DND-41 (cell line): ENCODE measurements at regions not wholly inside any gene's neighbourhood (a gene's known extent, or its start where the extent isn't known, plus 50 kb on each side); places are given as distances from the start of the nearest gene placed in this dataset.

Source experiments
- ATAC-seq: fragments of 200-7000 bp; cut with Tn5 transposase; 3 replicates; pipeline ENCODE4 v1.9.1; 2021; ENCODE audit warnings: low read depth; ENCODE audit not compliant: insufficient read depth
- DNase-seq: peaks from one replicate; pipeline ENCODE4 v3.0.0-alpha.2; 2020
- H2AFZ ChIP-seq: 2 replicates; pipeline ENCODE4 v1.6.0; 2012; ENCODE audit warnings: low read depth, low read length
- H3K27ac ChIP-seq: 2 replicates; pipeline ENCODE4 v1.5.1; 2012; ENCODE audit warnings: low read length, inconsistent platforms
- H3K27me3 ChIP-seq: fragments of 200-600 bp; sonication (generic); 2 replicates; pipeline ENCODE4 v1.6.0; 2012; ENCODE audit warnings: low read length, mild to moderate bottlenecking, inconsistent platforms; ENCODE audit not compliant: insufficient read depth, poor library complexity
- H3K36me3 ChIP-seq: 2 replicates; pipeline ENCODE4 v1.5.1; 2012; ENCODE audit warnings: low read length, inconsistent platforms; ENCODE audit not compliant: insufficient read depth
- H3K4me1 ChIP-seq: 2 replicates; pipeline ENCODE4 v1.5.1; 2012; ENCODE audit warnings: mild to moderate bottlenecking, low read length; ENCODE audit not compliant: insufficient read depth
- H3K4me2 ChIP-seq: 2 replicates; pipeline ENCODE4 v1.6.0; 2012; ENCODE audit warnings: mild to moderate bottlenecking, moderate library complexity, low read length, inconsistent platforms; ENCODE audit not compliant: insufficient read depth
- H3K4me3 ChIP-seq, 2 experiments: fragments of 200-600 bp in 1 of 2; shearing (Covaris generic) in 1 of 2; 2 replicates each; pipeline ENCODE4 v1.5.1; 2012 to 2016; ENCODE audit warnings: inconsistent platforms in 2 of 2, low read length in 2 of 2, mild to moderate bottlenecking in 2 of 2, low read depth in 1 of 2, moderate library complexity in 1 of 2
- H3K79me2 ChIP-seq: 2 replicates; pipeline ENCODE4 v1.6.0; 2012; ENCODE audit warnings: low read length, inconsistent platforms; ENCODE audit not compliant: insufficient read depth
- H3K9ac ChIP-seq: 2 replicates; pipeline ENCODE4 v1.6.0; 2012; ENCODE audit warnings: low read depth, mild to moderate bottlenecking, inconsistent platforms, low read length, moderate library complexity
- H3K9me3 ChIP-seq: 2 replicates; pipeline ENCODE4 v1.5.1; 2012; ENCODE audit warnings: low read length, moderate library complexity, mild to moderate bottlenecking, inconsistent platforms; ENCODE audit not compliant: insufficient read depth, severe bottlenecking
- H4K20me1 ChIP-seq: 2 replicates; pipeline ENCODE4 v1.6.0; 2012; ENCODE audit warnings: low read length; ENCODE audit not compliant: insufficient read depth
- CTCF ChIP-seq: IDR thresholded peaks from 2 replicates; pipeline ENCODE4 v1.5.1; 2012; ENCODE audit warnings: borderline replicate concordance, low read length, moderate library complexity, mild to moderate bottlenecking; ENCODE audit not compliant: poor library complexity, severe bottlenecking; ENCODE audit errors: extremely low read depth
- EZH2 ChIP-seq: IDR thresholded peaks from 3 replicates; pipeline ENCODE4 v1.6.1; 2012; ENCODE audit warnings: borderline replicate concordance, low read depth, mild to moderate bottlenecking, moderate library complexity, low read length, inconsistent platforms; ENCODE audit not compliant: severe bottlenecking

- Histone ChIP-seq H3K27ac (no peak overlapping the region), H3K9ac (no peak overlapping the region), H3K4me3 (no peak overlapping the region), H3K79me2 (no peaks in the 10 kb centered on the region), H3K4me1 (no peaks in the 10 kb centered on the region), H3K27me3 (no peaks in the 10 kb centered on the region), H3K4me2 (no peak overlapping the region), H3K9me3 (no peaks in the 10 kb centered on the region), H3K36me3 (no peaks in the 10 kb centered on the region), H4K20me1 (no peaks in the 10 kb centered on the region), H2AFZ (no peak overlapping the region)
- ATAC-seq (no peak), DNase-seq (no peak)
- TF ChIP-seq EZH2 (no peak), CTCF (no peak)
Observed at GRCh38 chr10:126770809-126771208, 100.3 kb upstream of the C10orf90 start.

- no peaks in the 10 kb centered on the region for H3K4me1 ChIP-seq
- DNase-seq: no peak
- H4K20me1 ChIP-seq: no peaks in the 10 kb centered on the region
- H3K36me3 ChIP-seq: no peaks in the 10 kb centered on the region
- no peak overlapping the region for H3K4me2 ChIP-seq
- no peak overlapping the region for H2AFZ ChIP-seq
- H3K79me2 ChIP-seq: no peaks in the 10 kb centered on the region
- no peaks in the 10 kb centered on the region for H3K27me3 ChIP-seq
- no peak overlapping the region for H3K27ac ChIP-seq
- ATAC-seq: no peak
- no peak overlapping the region for H3K4me3 ChIP-seq
- no peak overlapping the region for H3K9ac ChIP-seq
- TF ChIP-seq CTCF: no peak
- TF ChIP-seq EZH2: no peak
- H3K9me3 ChIP-seq: no peaks in the 10 kb centered on the region
Observed at GRCh38 chr10:126776168-126776567, 105.7 kb upstream of the C10orf90 start.

- ATAC-seq (no peak), DNase-seq (no peak)
- TF ChIP-seq CTCF (no peak), EZH2 (no peak)
- Histone ChIP-seq H4K20me1 (no peaks in the 10 kb centered on the region), H3K4me2 (no peak overlapping the region), H3K27ac (no peak overlapping the region), H3K36me3 (no peaks in the 10 kb centered on the region), H3K9me3 (no peaks in the 10 kb centered on the region), H3K27me3 (no peaks in the 10 kb centered on the region), H3K79me2 (no peaks in the 10 kb centered on the region), H2AFZ (no peak overlapping the region), H3K9ac (no peak overlapping the region), H3K4me1 (no peaks in the 10 kb centered on the region), H3K4me3 (no peak overlapping the region)
Observed at GRCh38 chr10:126777714-126778113, 107.2 kb upstream of the C10orf90 start.

GRCh38 chr10:126781450-126782216 is 111.1 kb upstream of the C10orf90 start:
- no peaks in the 10 kb centered on the region for H3K79me2 ChIP-seq
- H3K4me2 ChIP-seq: no peak overlapping the region
- no peak overlapping the region for H3K27ac ChIP-seq
- H3K9me3 ChIP-seq: no peaks in the 10 kb centered on the region
- no peaks in the 10 kb centered on the region for H3K27me3 ChIP-seq
- H3K36me3 ChIP-seq: no peaks in the 10 kb centered on the region
- H4K20me1 ChIP-seq: no peaks in the 10 kb centered on the region
- DNase-seq (no peak), ATAC-seq (no peak)
- TF ChIP-seq CTCF: no peak
- TF ChIP-seq EZH2: no peak
- no peak overlapping the region for H3K4me3 ChIP-seq
- no peak overlapping the region for H2AFZ ChIP-seq
- no peaks in the 10 kb centered on the region for H3K4me1 ChIP-seq
- H3K9ac ChIP-seq: no peak overlapping the region
